ENCODE measurements at regions not wholly inside any gene's neighbourhood (a gene's known extent, or its start where the extent isn't known, plus 50 kb on each side); places are given as distances from the start of the nearest gene placed in this dataset.

GRCh38 chr1:212205006-212205405 lies 80.2 kb upstream of the PPP2R5A start:
- no peaks in the 10 kb centered on the region for H3K36me3 ChIP-seq
- DNase-seq (no peak), ATAC-seq (no peak)
- H3K4me3 ChIP-seq: no peak overlapping the region
- no peaks in the 10 kb centered on the region for H3K27me3 ChIP-seq
- H3K4me1 ChIP-seq: peaks cover 0 to 25% (median 5%) of the 10 kb centered on the region in 9 donors
- no peak overlapping the region for H3K27ac ChIP-seq
- no peak for TF ChIP-seq CTCF (IDR thresholded peaks at IDR 0.05)
- intact Hi-C loops (cut with DNase I): no loop called here
- peaks cover 0 to 7% (median 0%) of the 10 kb centered on the region in 11 donors for H3K9me3 ChIP-seq
- 98 to 100% methylated on average over 1 of the region's 1 CpG for WGBS, 2 donors

GRCh38 chr1:212205843-212206242 lies 79.4 kb upstream of the PPP2R5A start:
- Histone ChIP-seq H3K4me3 (no peak overlapping the region), H3K36me3 (no peaks in the 10 kb centered on the region), H3K4me1 (peaks cover 0 to 25% (median 5%) of the 10 kb centered on the region in 9 donors), H3K9me3 (peaks cover 0 to 2% (median 0%) of the 10 kb centered on the region in 11 donors), H3K27ac (no peak overlapping the region), H3K27me3 (no peaks in the 10 kb centered on the region)
- no peak for TF ChIP-seq CTCF (IDR thresholded peaks at IDR 0.05)
- ATAC-seq (no peak), DNase-seq (no peak)
- intact Hi-C loops (cut with DNase I): no loop called here
- 80 to 93% methylated on average over 5 of the region's 5 CpGs for WGBS, 2 donors

- WGBS, 2 donors: 94 to 96% methylated on average over 6 of the region's 6 CpGs
- DNase-seq: no peak
- Histone ChIP-seq H3K27ac (no peak overlapping the region), H3K27me3 (no peaks in the 10 kb centered on the region), H3K4me3 (no peak overlapping the region), H3K9me3 (no peaks in the 10 kb centered on the region), H3K4me1 (peaks cover 0 to 16% (median 5%) of the 10 kb centered on the region in 9 donors), H3K36me3 (no peaks in the 10 kb centered on the region)
- intact Hi-C loops (cut with DNase I): no loop called here
- no peak for ATAC-seq
- no peak for TF ChIP-seq CTCF (IDR thresholded peaks at IDR 0.05)
These were observed 78.1 kb upstream of the PPP2R5A start for GRCh38 chr1:212207118-212207517.

GRCh38 chr1:212207822-212208520 lies 77.2 kb upstream of the PPP2R5A start:
- ATAC-seq (peak in 6 of 8 donors; percentile 59 to 93 (median 73)), DNase-seq (no peak)
- no peak overlapping the region for H3K4me3 ChIP-seq
- peaks cover 0 to 18% (median 6%) of the 10 kb centered on the region in 9 donors for H3K4me1 ChIP-seq
- 76 to 82% methylated on average over 5 of the region's 5 CpGs for WGBS, 2 donors
- H3K27me3 ChIP-seq: no peaks in the 10 kb centered on the region
- no peak overlapping the region for H3K27ac ChIP-seq
- no peaks in the 10 kb centered on the region for H3K36me3 ChIP-seq
- no peaks in the 10 kb centered on the region for H3K9me3 ChIP-seq
- no peak for TF ChIP-seq CTCF (IDR thresholded peaks at IDR 0.05)
- intact Hi-C loops (cut with DNase I): no loop called here
